ENCODE measurements at regions not wholly inside any gene's neighbourhood (a gene's known extent, or its start where the extent isn't known, plus 50 kb on each side); places are given as distances from the start of the nearest gene placed in this dataset.

DNA sequence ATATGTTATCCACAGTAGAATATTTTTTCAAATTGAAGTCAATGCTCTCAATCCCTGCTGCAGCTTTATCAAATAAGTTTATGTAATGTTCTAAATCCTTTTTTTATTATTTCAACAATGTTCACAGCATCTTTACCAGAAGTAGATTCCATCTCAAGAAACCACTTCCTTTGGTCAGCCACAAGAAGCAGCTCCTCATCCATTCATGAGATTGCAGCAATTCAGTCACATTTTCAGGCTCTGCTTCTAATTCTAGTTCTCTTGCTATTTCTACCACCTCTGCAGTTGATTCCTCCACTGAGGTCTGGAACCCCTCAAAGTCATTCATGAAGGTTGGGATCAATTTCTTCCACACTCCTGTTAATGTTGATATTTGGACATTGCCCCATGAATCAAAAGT is 2301.3 kb upstream of the TENM3 start:
- TF ChIP-seq, protein P1, sequence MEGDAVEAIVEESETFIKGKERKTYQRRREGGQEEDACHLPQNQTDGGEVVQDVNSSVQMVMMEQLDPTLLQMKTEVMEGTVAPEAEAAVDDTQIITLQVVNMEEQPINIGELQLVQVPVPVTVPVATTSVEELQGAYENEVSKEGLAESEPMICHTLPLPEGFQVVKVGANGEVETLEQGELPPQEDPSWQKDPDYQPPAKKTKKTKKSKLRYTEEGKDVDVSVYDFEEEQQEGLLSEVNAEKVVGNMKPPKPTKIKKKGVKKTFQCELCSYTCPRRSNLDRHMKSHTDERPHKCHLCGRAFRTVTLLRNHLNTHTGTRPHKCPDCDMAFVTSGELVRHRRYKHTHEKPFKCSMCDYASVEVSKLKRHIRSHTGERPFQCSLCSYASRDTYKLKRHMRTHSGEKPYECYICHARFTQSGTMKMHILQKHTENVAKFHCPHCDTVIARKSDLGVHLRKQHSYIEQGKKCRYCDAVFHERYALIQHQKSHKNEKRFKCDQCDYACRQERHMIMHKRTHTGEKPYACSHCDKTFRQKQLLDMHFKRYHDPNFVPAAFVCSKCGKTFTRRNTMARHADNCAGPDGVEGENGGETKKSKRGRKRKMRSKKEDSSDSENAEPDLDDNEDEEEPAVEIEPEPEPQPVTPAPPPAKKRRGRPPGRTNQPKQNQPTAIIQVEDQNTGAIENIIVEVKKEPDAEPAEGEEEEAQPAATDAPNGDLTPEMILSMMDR (IDR thresholded peaks at IDR 0.05; ENCODE audit: insufficient read depth, low read length): no peak
- TF ChIP-seq POLR2AphosphoS5 (IDR thresholded peaks at IDR 0.05; ENCODE audit: low read depth) (peak; percentile 24; the same call in 1 of the 2 replicates), GABPA (IDR thresholded peaks at IDR 0.05; ENCODE audit: low read depth) (no peak)
- TF ChIP-seq, protein P2, sequence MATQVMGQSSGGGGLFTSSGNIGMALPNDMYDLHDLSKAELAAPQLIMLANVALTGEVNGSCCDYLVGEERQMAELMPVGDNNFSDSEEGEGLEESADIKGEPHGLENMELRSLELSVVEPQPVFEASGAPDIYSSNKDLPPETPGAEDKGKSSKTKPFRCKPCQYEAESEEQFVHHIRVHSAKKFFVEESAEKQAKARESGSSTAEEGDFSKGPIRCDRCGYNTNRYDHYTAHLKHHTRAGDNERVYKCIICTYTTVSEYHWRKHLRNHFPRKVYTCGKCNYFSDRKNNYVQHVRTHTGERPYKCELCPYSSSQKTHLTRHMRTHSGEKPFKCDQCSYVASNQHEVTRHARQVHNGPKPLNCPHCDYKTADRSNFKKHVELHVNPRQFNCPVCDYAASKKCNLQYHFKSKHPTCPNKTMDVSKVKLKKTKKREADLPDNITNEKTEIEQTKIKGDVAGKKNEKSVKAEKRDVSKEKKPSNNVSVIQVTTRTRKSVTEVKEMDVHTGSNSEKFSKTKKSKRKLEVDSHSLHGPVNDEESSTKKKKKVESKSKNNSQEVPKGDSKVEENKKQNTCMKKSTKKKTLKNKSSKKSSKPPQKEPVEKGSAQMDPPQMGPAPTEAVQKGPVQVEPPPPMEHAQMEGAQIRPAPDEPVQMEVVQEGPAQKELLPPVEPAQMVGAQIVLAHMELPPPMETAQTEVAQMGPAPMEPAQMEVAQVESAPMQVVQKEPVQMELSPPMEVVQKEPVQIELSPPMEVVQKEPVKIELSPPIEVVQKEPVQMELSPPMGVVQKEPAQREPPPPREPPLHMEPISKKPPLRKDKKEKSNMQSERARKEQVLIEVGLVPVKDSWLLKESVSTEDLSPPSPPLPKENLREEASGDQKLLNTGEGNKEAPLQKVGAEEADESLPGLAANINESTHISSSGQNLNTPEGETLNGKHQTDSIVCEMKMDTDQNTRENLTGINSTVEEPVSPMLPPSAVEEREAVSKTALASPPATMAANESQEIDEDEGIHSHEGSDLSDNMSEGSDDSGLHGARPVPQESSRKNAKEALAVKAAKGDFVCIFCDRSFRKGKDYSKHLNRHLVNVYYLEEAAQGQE (IDR thresholded peaks at IDR 0.05; ENCODE audit: insufficient replicate concordance, low read depth): no peak

Data from HL-60 (cell line).